ENCODE measurements at regions not wholly inside any gene's neighbourhood (a gene's known extent, or its start where the extent isn't known, plus 50 kb on each side); places are given as distances from the start of the nearest gene placed in this dataset.

DNA sequence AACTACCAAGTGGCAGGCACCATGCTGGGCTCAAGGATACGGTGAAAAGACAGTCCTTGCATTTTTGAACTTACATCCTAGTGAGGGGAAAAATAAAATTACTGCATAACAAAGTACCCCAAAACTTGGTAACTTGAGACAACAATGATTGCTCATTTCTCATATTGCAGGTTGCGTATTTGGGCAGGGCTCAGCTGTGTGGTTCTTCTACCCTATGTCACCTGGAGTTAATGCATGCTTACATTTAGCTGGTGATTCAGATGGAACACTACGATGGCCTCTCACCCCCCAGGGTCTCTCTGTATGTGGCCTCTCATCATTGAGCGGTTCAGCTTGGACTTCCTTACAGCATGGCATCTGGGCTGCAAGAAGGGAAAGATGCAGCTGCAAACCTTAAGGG is 60.7 kb upstream of the RBM19 start:
- TF ChIP-seq POLR2A (IDR thresholded peaks at IDR 0.05), result no peak
- TF ChIP-seq, protein P1, sequence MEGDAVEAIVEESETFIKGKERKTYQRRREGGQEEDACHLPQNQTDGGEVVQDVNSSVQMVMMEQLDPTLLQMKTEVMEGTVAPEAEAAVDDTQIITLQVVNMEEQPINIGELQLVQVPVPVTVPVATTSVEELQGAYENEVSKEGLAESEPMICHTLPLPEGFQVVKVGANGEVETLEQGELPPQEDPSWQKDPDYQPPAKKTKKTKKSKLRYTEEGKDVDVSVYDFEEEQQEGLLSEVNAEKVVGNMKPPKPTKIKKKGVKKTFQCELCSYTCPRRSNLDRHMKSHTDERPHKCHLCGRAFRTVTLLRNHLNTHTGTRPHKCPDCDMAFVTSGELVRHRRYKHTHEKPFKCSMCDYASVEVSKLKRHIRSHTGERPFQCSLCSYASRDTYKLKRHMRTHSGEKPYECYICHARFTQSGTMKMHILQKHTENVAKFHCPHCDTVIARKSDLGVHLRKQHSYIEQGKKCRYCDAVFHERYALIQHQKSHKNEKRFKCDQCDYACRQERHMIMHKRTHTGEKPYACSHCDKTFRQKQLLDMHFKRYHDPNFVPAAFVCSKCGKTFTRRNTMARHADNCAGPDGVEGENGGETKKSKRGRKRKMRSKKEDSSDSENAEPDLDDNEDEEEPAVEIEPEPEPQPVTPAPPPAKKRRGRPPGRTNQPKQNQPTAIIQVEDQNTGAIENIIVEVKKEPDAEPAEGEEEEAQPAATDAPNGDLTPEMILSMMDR (IDR thresholded peaks at IDR 0.05), result no peak

All from gastroesophageal sphincter (tissue), 3 donors.